HepG2 (cell line): ENCODE measurements at regions not wholly inside any gene's neighbourhood (a gene's known extent, or its start where the extent isn't known, plus 50 kb on each side); places are given as distances from the start of the nearest gene placed in this dataset.

Experiments used
- ATAC-seq: fragments of 200-7000 bp; cut with Tn5 transposase; 3 replicates; pipeline ENCODE4 v1.9.1; 2020; ENCODE audit warnings: mild to moderate bottlenecking, moderate library complexity
- BruUV-seq: library from RNA; stranded (reverse); fragments of 400-500 nt; replicated peaks from 2 replicates; lab custom pipeline; 2021; lab: Mats Ljungman, UMichigan
- CTCF ChIA-PET: fragments of 300-600 bp; formaldehyde crosslinking; extraction: SDS; loops from one replicate; lab custom pipeline; 2021; ENCODE audit warnings: low total read pairs, inconsistent platforms, low intra/inter-chr PET ratio; lab: Yijun Ruan, JAX
- POLR2A ChIA-PET: fragments of 350-600 bp; sonication (Branson Sonifier 250); formaldehyde crosslinking; loops from one replicate; lab custom pipeline; 2020; ENCODE audit warnings: antibody characterized with exemption, inconsistent platforms; lab: Yijun Ruan, JAX
- DNase-seq: peaks from one replicate; pipeline ENCODE4 v3.0.0-alpha.2; 2015; ENCODE audit warnings: low spot score
- FAIRE-seq: peaks from 3 replicates; lab custom pipeline; 2011; peaks lifted over from hg19 to GRCh38; lab: Jason Lieb, UNC
- H2AFZ ChIP-seq: one replicate; pipeline ENCODE4 v1.6.1; 2011; ENCODE audit warnings: low read length, inconsistent platforms
- H3K27ac ChIP-seq: fragments of 300-600 bp; 3 replicates; pipeline ENCODE4 v1.8.0; 2011; ENCODE audit warnings: mixed run types, mild to moderate bottlenecking, mixed read lengths, low read length, inconsistent platforms; ENCODE audit not compliant: insufficient read depth; ENCODE audit errors: extremely low read length
- H3K27me3 ChIP-seq, 2 experiments: fragments of 200-600 bp in 1 of 2; 2 replicates in 1 of 2; 3 replicates in 1 of 2; pipeline versions ENCODE4 v1.6.0 to v1.8.0; 2011; ENCODE audit warnings: low read length in 2 of 2, mild to moderate bottlenecking in 2 of 2, moderate library complexity in 2 of 2, inconsistent platforms in 1 of 2; ENCODE audit not compliant: insufficient read depth in 2 of 2, control insufficient read depth in 1 of 2
- H3K36me3 ChIP-seq, 2 experiments: fragments of 200-600 bp in 1 of 2; replicated peaks in 1 of 2; 2 replicates in 1 of 2; 3 replicates in 1 of 2; pipeline versions ENCODE4 v1.5.1 to v1.8.0; 2011; ENCODE audit warnings: low read length in 2 of 2, inconsistent platforms in 1 of 2; ENCODE audit not compliant: insufficient read depth in 2 of 2, control insufficient read depth in 1 of 2
- H3K4me1 ChIP-seq: 2 replicates; pipeline ENCODE4 v1.5.1; 2012; ENCODE audit warnings: low read length, inconsistent platforms; ENCODE audit not compliant: insufficient read depth
- H3K4me2 ChIP-seq: 2 replicates; pipeline ENCODE4 v1.6.0; 2011; ENCODE audit warnings: low read depth, low read length, inconsistent platforms
- H3K4me3 ChIP-seq, 3 experiments: fragments of 200-600 bp in 1 of 3; sonication (generic), shearing (Covaris generic) in 1 of 3; replicated peaks in 1 of 3; 2 replicates each; pipeline ENCODE4 v1.5.1; 2011 to 2016; ENCODE audit warnings: low read length in 3 of 3, inconsistent platforms in 2 of 3, low read depth in 2 of 3, mild to moderate bottlenecking in 2 of 3, control low read depth in 1 of 3, mixed read lengths in 1 of 3; ENCODE audit not compliant: insufficient read depth in 1 of 3
- H3K79me2 ChIP-seq: one replicate; pipeline ENCODE4 v1.6.1; 2011; ENCODE audit warnings: low read length, inconsistent platforms; ENCODE audit not compliant: insufficient read depth
- H3K9ac ChIP-seq: 2 replicates; pipeline ENCODE4 v1.6.0; 2011; ENCODE audit warnings: mild to moderate bottlenecking, low read depth, low read length, inconsistent platforms; ENCODE audit not compliant: insufficient read depth
- H3K9me3 ChIP-seq: 2 replicates; pipeline ENCODE4 v1.5.1; 2012; ENCODE audit warnings: mild to moderate bottlenecking, low read length
- H4K20me1 ChIP-seq: 2 replicates; pipeline ENCODE4 v1.6.0; 2011; ENCODE audit warnings: inconsistent platforms, mild to moderate bottlenecking, low read length, moderate library complexity; ENCODE audit not compliant: insufficient read depth
- AHDC1 ChIP-seq: sonication (generic); formaldehyde crosslinking; IDR thresholded peaks from 2 replicates; pipeline ENCODE4 v1.5.1; 2020; ENCODE audit warnings: mild to moderate bottlenecking, missing genetic modification reagents, borderline replicate concordance
- MAFF ChIP-seq: IDR thresholded peaks from 2 replicates; pipeline ENCODE4 v1.6.1; 2011; ENCODE audit warnings: low read depth, low read length, improper control_type of control experiment
- MAFK ChIP-seq, 2 experiments: IDR thresholded peaks in 1 of 2; conservative IDR thresholded peaks in 1 of 2; 2 replicates each; pipeline ENCODE4 v1.6.1; 2011; ENCODE audit warnings: improper control_type of control experiment in 2 of 2, low read length in 2 of 2
- WGBS: methylation state at CpG from one replicate; pipeline ENCODE4 v1.1.6; 2017; ENCODE audit warnings: low lambda C conversion rate; 5-methylcytosine and 5-hydroxymethylcytosine counted together
- in situ Hi-C: cut with HindIII; loops from 2 replicates; pipeline ENCODE4 v1.10.0; 2017; ENCODE audit warnings: low pct_unique_long_range_greater_than_20kb; ENCODE audit not compliant: extremely low pct_ligation_motif_present
- intact Hi-C: fragments of 100-400 bp; cut with micrococcal nuclease; formaldehyde crosslinking; loops from one replicate; pipeline ENCODE4 v1.10.0; 2022; ENCODE audit not compliant: unreplicated experiment

- H3K9me3 ChIP-seq = no peaks in the 10 kb centered on the region
- intact Hi-C loops = no loop called here
- no peaks in the 10 kb centered on the region for H3K27me3 ChIP-seq
- no peak overlapping the region for H3K4me2 ChIP-seq
- TF ChIP-seq MAFF = peak; percentile 92
- no peak for TF ChIP-seq AHDC1
- TF ChIP-seq MAFK (conservative IDR thresholded peaks at IDR 0.05 in 1 of 2, IDR thresholded peaks at IDR 0.05 in 1 of 2; ENCODE audit: low read length in 2 of 2) = peak; percentile 90 to 93
- no peak for FAIRE-seq
- no TSS peak for BruUV-seq
- H3K36me3 ChIP-seq = no peaks in the 10 kb centered on the region
- POLR2A ChIA-PET = no interaction called here
- DNase-seq = peak; percentile 17
- CTCF ChIA-PET = no interaction called here
- 4% methylated on average over 2 of the region's 2 CpGs for WGBS
- no peaks in the 10 kb centered on the region for H3K4me1 ChIP-seq
- no peak overlapping the region for H3K4me3 ChIP-seq
- ATAC-seq = no peak; the same call in 2 of the 3 replicates
- in situ Hi-C loops = no loop called here
- no peak overlapping the region for H3K9ac ChIP-seq
- no peaks in the 10 kb centered on the region for H3K79me2 ChIP-seq
- H4K20me1 ChIP-seq = no peaks in the 10 kb centered on the region
- no peak overlapping the region for H2AFZ ChIP-seq
- no peak overlapping the region for H3K27ac ChIP-seq
Measured at GRCh38 chr6:100289285-100289684, 175.4 kb downstream of the SIM1 start.
